NCI-H2029 treated with DMSO at 0.1 percent for 48 hours (cell line): ENCODE measurements at regions not wholly inside any gene's neighbourhood (a gene's known extent, or its start where the extent isn't known, plus 50 kb on each side); places are given as distances from the start of the nearest gene placed in this dataset.

Experiments used
- DNase-seq: peaks from one replicate; lab custom pipeline; 2025; lab: John Stamatoyannopoulos, UW

- no peak for DNase-seq
These were observed 114.0 kb downstream of the NSG2 start for GRCh38 chr5:174159327-174160114.

GRCh38 chr5:174165406-174165805, 119.9 kb downstream of the NSG2 start:
- no peak for DNase-seq

GRCh38 chr5:174166231-174167079, 120.9 kb downstream of the NSG2 start:
- no peak for DNase-seq

- DNase-seq, result no peak
These were observed 121.8 kb downstream of the NSG2 start for GRCh38 chr5:174167080-174167910.

GRCh38 chr5:174172152-174172551, 126.6 kb downstream of the NSG2 start:
- DNase-seq, result no peak

GRCh38 chr5:174172566-174172965, 127.1 kb downstream of the NSG2 start:
- no peak for DNase-seq

- DNase-seq, result no peak
These were observed 128.3 kb downstream of the NSG2 start for GRCh38 chr5:174173766-174174165.

GRCh38 chr5:174175716-174176268, 130.3 kb downstream of the NSG2 start:
- DNase-seq, result no peak

- DNase-seq, result no peak
These were observed 131.0 kb downstream of the NSG2 start for GRCh38 chr5:174176511-174176910.

- DNase-seq, result no peak
These were observed 132.0 kb downstream of the NSG2 start for GRCh38 chr5:174177531-174177930.

- no peak for DNase-seq
These were observed 132.6 kb downstream of the NSG2 start for GRCh38 chr5:174177976-174178605.

- no peak for DNase-seq
These were observed 135.1 kb downstream of the NSG2 start for GRCh38 chr5:174180639-174181038.

- no peak for DNase-seq
These were observed 136.6 kb downstream of the NSG2 start for GRCh38 chr5:174182111-174182510.

GRCh38 chr5:174183701-174184100, 138.2 kb downstream of the NSG2 start:
- no peak for DNase-seq

GRCh38 chr5:174185506-174185905, 140.0 kb downstream of the NSG2 start:
- no peak for DNase-seq

GRCh38 chr5:174186096-174186695, 140.7 kb downstream of the NSG2 start:
- no peak for DNase-seq

GRCh38 chr5:174187001-174187400, 141.5 kb downstream of the NSG2 start:
- no peak for DNase-seq

- DNase-seq, result peak; percentile 25
These were observed 142.0 kb downstream of the NSG2 start for GRCh38 chr5:174187481-174187880.

GRCh38 chr5:174188295-174188694, 142.8 kb downstream of the NSG2 start:
- no peak for DNase-seq

- no peak for DNase-seq
These were observed 144.4 kb downstream of the NSG2 start for GRCh38 chr5:174189654-174190541.
